Neural progenitor cell (in vitro differentiated cells): ENCODE measurements at regions not wholly inside any gene's neighbourhood (a gene's known extent, or its start where the extent isn't known, plus 50 kb on each side); places are given as distances from the start of the nearest gene placed in this dataset.

ENCODE experiments used
- DNase-seq: peaks from one replicate; pipeline ENCODE4 v3.0.0-alpha.2; 2016; ENCODE audit warnings: low spot score
- H2AFZ ChIP-seq: fragments of 200-600 bp; sonication (generic); replicated peaks from 2 replicates; pipeline ENCODE4 v1.6.1; 2016; ENCODE audit warnings: antibody characterized with exemption
- H3F3A ChIP-seq: fragments of 200-600 bp; sonication (generic); 2 replicates; pipeline ENCODE4 v1.6.1; 2016; ENCODE audit warnings: antibody characterized with exemption, low read depth
- H3K27ac ChIP-seq: fragments of 200-600 bp; sonication (generic); 2 replicates; pipeline ENCODE4 v1.5.1; 2016; ENCODE audit warnings: mild to moderate bottlenecking
- H3K27me3 ChIP-seq: fragments of 200-600 bp; sonication (generic); 2 replicates; pipeline ENCODE4 v1.6.1; 2016; ENCODE audit warnings: mild to moderate bottlenecking, moderate library complexity
- H3K36me3 ChIP-seq: fragments of 200-600 bp; sonication (generic); 2 replicates; pipeline ENCODE4 v1.5.1; 2016
- H3K4me1 ChIP-seq: fragments of 200-600 bp; sonication (generic); 2 replicates; pipeline ENCODE4 v1.6.1; 2016; ENCODE audit warnings: mixed run types
- H3K4me2 ChIP-seq: fragments of 200-600 bp; sonication (generic); 2 replicates; pipeline ENCODE4 v1.6.1; 2016
- H3K4me3 ChIP-seq: fragments of 200-600 bp; sonication (generic); 2 replicates; pipeline ENCODE4 v1.5.1; 2016
- H3K79me2 ChIP-seq: fragments of 200-600 bp; sonication (generic); 2 replicates; pipeline ENCODE4 v1.6.1; 2016; ENCODE audit warnings: low read depth
- H3K9ac ChIP-seq: fragments of 200-600 bp; sonication (generic); 2 replicates; pipeline ENCODE4 v1.6.1; 2016
- H3K9me3 ChIP-seq: fragments of 200-600 bp; sonication (generic); 2 replicates; pipeline ENCODE4 v1.5.1; 2016; ENCODE audit warnings: low read depth
- H4K20me1 ChIP-seq: fragments of 200-600 bp; sonication (generic); 2 replicates; pipeline ENCODE4 v1.6.1; 2016; ENCODE audit warnings: low read depth
- H3K27ac Mint-ChIP-seq: 3 replicates; pipeline ENCODE4 v1.8.0; 2021; ENCODE audit warnings: mixed read lengths
- H3K27me3 Mint-ChIP-seq: 2 replicates; pipeline ENCODE4 v1.8.0; 2022; ENCODE audit warnings: low read depth, mild to moderate bottlenecking, inconsistent platforms, moderate library complexity, mixed read lengths; ENCODE audit not compliant: insufficient read depth
- H3K36me3 Mint-ChIP-seq: 3 replicates; pipeline ENCODE4 v1.8.0; 2021; ENCODE audit warnings: mixed read lengths
- H3K4me1 Mint-ChIP-seq: 3 replicates; pipeline ENCODE4 v1.8.0; 2021; ENCODE audit warnings: mixed read lengths
- H3K4me3 Mint-ChIP-seq: 3 replicates; pipeline ENCODE4 v1.8.0; 2021; ENCODE audit warnings: mild to moderate bottlenecking, moderate library complexity, mixed read lengths
- H3K9me3 Mint-ChIP-seq: 3 replicates; pipeline ENCODE4 v1.8.0; 2020; ENCODE audit warnings: mixed read lengths
- CTCF ChIP-seq: fragments of 200-600 bp; sonication (generic); IDR thresholded peaks from 2 replicates; pipeline ENCODE4 v1.5.1; 2017; ENCODE audit warnings: antibody characterized with exemption, mild to moderate bottlenecking
- EZH2 ChIP-seq: fragments of 200-600 bp; sonication (generic); IDR thresholded peaks from 2 replicates; pipeline ENCODE4 v1.6.1; 2017; ENCODE audit warnings: antibody characterized with exemption, mild to moderate bottlenecking, moderate library complexity
- EZH2phosphoT487 ChIP-seq: fragments of 200-600 bp; sonication (generic); IDR thresholded peaks from 2 replicates; pipeline ENCODE4 v1.6.1; 2017; ENCODE audit warnings: antibody characterized with exemption

- no peak overlapping the region for H3K27ac ChIP-seq
- no peak overlapping the region for H3K4me2 ChIP-seq
- no peak overlapping the region for H3K4me3 Mint-ChIP-seq
- no peaks in the 10 kb centered on the region for H3K9me3 ChIP-seq
- H3K4me3 ChIP-seq, result no peak overlapping the region
- peaks cover 5% of the 10 kb centered on the region for H3K4me1 Mint-ChIP-seq
- H3K9ac ChIP-seq, result no peak overlapping the region
- H4K20me1 ChIP-seq, result no peaks in the 10 kb centered on the region
- no peak overlapping the region for H2AFZ ChIP-seq
- H3K79me2 ChIP-seq, result no peaks in the 10 kb centered on the region
- H3K4me1 ChIP-seq, result no peaks in the 10 kb centered on the region
- no peaks in the 10 kb centered on the region for H3F3A ChIP-seq
- no peaks in the 10 kb centered on the region for H3K9me3 Mint-ChIP-seq
- H3K36me3 Mint-ChIP-seq, result no peaks in the 10 kb centered on the region
- no peaks in the 10 kb centered on the region for H3K36me3 ChIP-seq
- H3K27ac Mint-ChIP-seq, result no peak overlapping the region
- no peak for DNase-seq
- TF ChIP-seq EZH2phosphoT487 (no peak), CTCF (no peak), EZH2 (no peak)
- H3K27me3 Mint-ChIP-seq, result peaks cover 6% of the 10 kb centered on the region
- H3K27me3 ChIP-seq, result no peaks in the 10 kb centered on the region
Measured at GRCh38 chr5:4883360-4883759, 256.8 kb upstream of the ADAMTS16 start.

- H2AFZ ChIP-seq, result no peak overlapping the region
- no peaks in the 10 kb centered on the region for H3K27me3 ChIP-seq
- Mint-ChIP-seq H3K36me3 (no peaks in the 10 kb centered on the region), H3K27me3 (peaks cover 5% of the 10 kb centered on the region), H3K27ac (no peak overlapping the region), H3K4me3 (no peak overlapping the region), H3K9me3 (no peaks in the 10 kb centered on the region), H3K4me1 (no peaks in the 10 kb centered on the region)
- no peaks in the 10 kb centered on the region for H3K9me3 ChIP-seq
- no peak overlapping the region for H3K4me2 ChIP-seq
- no peaks in the 10 kb centered on the region for H3K4me1 ChIP-seq
- DNase-seq, result no peak
- no peaks in the 10 kb centered on the region for H3K79me2 ChIP-seq
- no peak overlapping the region for H3K27ac ChIP-seq
- no peak overlapping the region for H3K4me3 ChIP-seq
- H3K9ac ChIP-seq, result no peak overlapping the region
- TF ChIP-seq EZH2 (no peak), EZH2phosphoT487 (no peak), CTCF (no peak)
- no peaks in the 10 kb centered on the region for H3F3A ChIP-seq
- H4K20me1 ChIP-seq, result no peaks in the 10 kb centered on the region
- H3K36me3 ChIP-seq, result no peaks in the 10 kb centered on the region
Measured at GRCh38 chr5:4893063-4893744, 246.9 kb upstream of the ADAMTS16 start.

GRCh38 chr5:4896328-4896727 lies 243.8 kb upstream of the ADAMTS16 start:
- no peak overlapping the region for H2AFZ ChIP-seq
- H4K20me1 ChIP-seq, result no peaks in the 10 kb centered on the region
- no peak for DNase-seq
- H3K9me3 ChIP-seq, result no peaks in the 10 kb centered on the region
- no peaks in the 10 kb centered on the region for H3K27me3 ChIP-seq
- no peaks in the 10 kb centered on the region for H3K9me3 Mint-ChIP-seq
- no peak overlapping the region for H3K4me3 Mint-ChIP-seq
- no peak overlapping the region for H3K4me2 ChIP-seq
- H3K36me3 Mint-ChIP-seq, result no peaks in the 10 kb centered on the region
- H3F3A ChIP-seq, result no peaks in the 10 kb centered on the region
- no peak overlapping the region for H3K27ac Mint-ChIP-seq
- no peak overlapping the region for H3K27ac ChIP-seq
- H3K4me1 Mint-ChIP-seq, result no peaks in the 10 kb centered on the region
- H3K4me1 ChIP-seq, result no peaks in the 10 kb centered on the region
- H3K27me3 Mint-ChIP-seq, result peaks cover 5% of the 10 kb centered on the region
- TF ChIP-seq CTCF (no peak), EZH2 (no peak), EZH2phosphoT487 (no peak)
- no peaks in the 10 kb centered on the region for H3K36me3 ChIP-seq
- H3K79me2 ChIP-seq, result no peaks in the 10 kb centered on the region
- no peak overlapping the region for H3K9ac ChIP-seq
- H3K4me3 ChIP-seq, result no peak overlapping the region
